Uterus (tissue), 2 donors: ENCODE measurements at regions not wholly inside any gene's neighbourhood (a gene's known extent, or its start where the extent isn't known, plus 50 kb on each side); places are given as distances from the start of the nearest gene placed in this dataset.

Experiments used
- CTCF ChIP-seq, 4 experiments: fragments of 200-600 bp in 2 of 4; fragments of 450-650 bp in 2 of 4; sonication (generic) in 2 of 4; IDR thresholded peaks; one replicate each; pipeline ENCODE4 v1.5.1; 2016 to 2019; ENCODE audit warnings: antibody characterized with exemption in 4 of 4, mild to moderate bottlenecking in 2 of 4, moderate library complexity in 1 of 4
- POLR2A ChIP-seq, 2 donors: fragments of 450-650 bp; IDR thresholded peaks; one replicate each; pipeline ENCODE4 v1.6.1; 2016; ENCODE audit warnings: antibody characterized with exemption in 2 of 2, mild to moderate bottlenecking in 1 of 2, moderate library complexity in 1 of 2

GRCh38 chr7:67690700-67691099 is 694.1 kb downstream of the TYW1 start:
- TF ChIP-seq POLR2A (IDR thresholded peaks at IDR 0.05) (no peak), CTCF (IDR thresholded peaks at IDR 0.05) (no peak)
